Panc1 (cell line): ENCODE measurements at regions not wholly inside any gene's neighbourhood (a gene's known extent, or its start where the extent isn't known, plus 50 kb on each side); places are given as distances from the start of the nearest gene placed in this dataset.

Experiments used
- ATAC-seq: fragments of 200-7000 bp; cut with Tn5 transposase; 2 replicates; pipeline ENCODE4 v1.9.1; 2020; ENCODE audit warnings: mild to moderate bottlenecking, moderate library complexity
- BruUV-seq: library from RNA; stranded (reverse); fragments of 400-500 nt; replicated peaks from 2 replicates; lab custom pipeline; 2021; lab: Mats Ljungman, UMichigan
- CTCF ChIA-PET: fragments of 300-600 bp; sonication (Branson Sonifier 250); formaldehyde crosslinking; loops from one replicate; lab custom pipeline; 2022; ENCODE audit warnings: antibody characterized with exemption; lab: Charles Lee
- POLR2A ChIA-PET: fragments of 300-600 bp; sonication (Branson Sonifier 250); formaldehyde crosslinking; loops from one replicate; lab custom pipeline; 2022; ENCODE audit warnings: antibody characterized with exemption; lab: Charles Lee
- DNase-seq: peaks from one replicate; pipeline ENCODE4 v3.0.0-alpha.2; 2010; ENCODE audit warnings: low read depth, low spot score
- H3K27ac ChIP-seq: 2 replicates; pipeline ENCODE4 v1.5.1; 2011; ENCODE audit warnings: mild to moderate bottlenecking, low read length, inconsistent platforms
- H3K27me3 ChIP-seq: fragments of 200-500 bp; sonication (Bioruptor generic); 2 replicates; pipeline ENCODE4 v1.6.0; 2014; ENCODE audit warnings: low read length, inconsistent platforms; ENCODE audit not compliant: control insufficient read depth, insufficient read depth
- H3K36me3 ChIP-seq: fragments of 200-500 bp; sonication (Bioruptor generic); 2 replicates; pipeline ENCODE4 v1.5.1; 2014; ENCODE audit warnings: inconsistent platforms, mild to moderate bottlenecking, low read length, moderate library complexity; ENCODE audit not compliant: control insufficient read depth, insufficient read depth
- H3K4me1 ChIP-seq: 2 replicates; pipeline ENCODE4 v1.5.1; 2011; ENCODE audit warnings: inconsistent platforms, mild to moderate bottlenecking, low read length, moderate library complexity; ENCODE audit not compliant: control insufficient read depth, insufficient read depth
- H3K4me3 ChIP-seq, 2 experiments: 2 replicates each; pipeline ENCODE4 v1.5.1; 2011 to 2012; ENCODE audit warnings: low read depth in 2 of 2, low read length in 2 of 2, mild to moderate bottlenecking in 2 of 2, inconsistent platforms in 1 of 2, moderate library complexity in 1 of 2
- H3K9me3 ChIP-seq: fragments of 200-500 bp; sonication (Bioruptor generic); 2 replicates; pipeline ENCODE4 v1.5.1; 2014; ENCODE audit warnings: low read depth, mild to moderate bottlenecking, inconsistent platforms, low read length, moderate library complexity; ENCODE audit not compliant: control insufficient read depth, insufficient read depth
- CTCF ChIP-seq: fragments of 450-650 bp; IDR thresholded peaks from 2 replicates; pipeline ENCODE4 v1.5.1; 2017; ENCODE audit warnings: mild to moderate bottlenecking
- POLR2AphosphoS5 ChIP-seq: IDR thresholded peaks from 2 replicates; pipeline ENCODE4 v1.6.1; 2012; ENCODE audit warnings: mild to moderate bottlenecking, low read depth, low read length, moderate library complexity
- REST ChIP-seq, 2 experiments: IDR thresholded peaks; 2 replicates each; pipeline ENCODE4 v1.6.1; 2011 to 2012; ENCODE audit warnings: low read depth in 2 of 2, control low read depth in 1 of 2, low read length in 1 of 2, mild to moderate bottlenecking in 1 of 2, moderate library complexity in 1 of 2; ENCODE audit not compliant: insufficient read depth in 1 of 2
- SIN3A ChIP-seq: IDR thresholded peaks from 2 replicates; pipeline ENCODE4 v1.6.1; 2012; ENCODE audit warnings: low read depth, mild to moderate bottlenecking, low read length, moderate library complexity, borderline replicate concordance; ENCODE audit not compliant: insufficient read depth
- TCF7L2 ChIP-seq: IDR thresholded peaks from 2 replicates; pipeline ENCODE4 v1.6.1; 2011; ENCODE audit warnings: mild to moderate bottlenecking, low read depth, low read length, inconsistent platforms
- in situ Hi-C: cut with HindIII; loops from 2 replicates; pipeline ENCODE4 v1.10.0; 2016; ENCODE audit warnings: low sequenced_read_pairs, low pct_unique_long_range_greater_than_20kb
- intact Hi-C: fragments of 100-400 bp; cut with micrococcal nuclease; formaldehyde crosslinking; loops from one replicate; pipeline ENCODE4 v1.10.0; 2022; ENCODE audit not compliant: unreplicated experiment

- ATAC-seq (no peak), DNase-seq (no peak)
- CTCF ChIA-PET = no interaction called here
- Histone ChIP-seq H3K4me3 (no peak overlapping the region), H3K9me3 (no peaks in the 10 kb centered on the region), H3K27me3 (no peaks in the 10 kb centered on the region; the same call in none of the 2 replicates), H3K4me1 (no peaks in the 10 kb centered on the region), H3K36me3 (no peaks in the 10 kb centered on the region), H3K27ac (no peak overlapping the region)
- in situ Hi-C loops = no loop called here
- POLR2A ChIA-PET = no interaction called here
- BruUV-seq = no TSS peak
- no peak for TF ChIP-seq TCF7L2
- TF ChIP-seq SIN3A = no peak
- TF ChIP-seq POLR2AphosphoS5 = no peak
- no peak for TF ChIP-seq CTCF
- TF ChIP-seq REST (IDR thresholded peaks at IDR 0.05; ENCODE audit: insufficient read depth in 1 of 2, low read depth in 2 of 2, low read length in 1 of 2) = no peak
- intact Hi-C loops = no loop called here
Observed at GRCh38 chr11:45096636-45097035, 49.8 kb upstream of the PRDM11 start.
